MM.1S (cell line): ENCODE measurements at regions not wholly inside any gene's neighbourhood (a gene's known extent, or its start where the extent isn't known, plus 50 kb on each side); places are given as distances from the start of the nearest gene placed in this dataset.
"Not testable (repeated sequence)": the region's sequence is repeated elsewhere in the genome, so short reads cannot be mapped to it uniquely, and the experiment has no call there.

Experiments used
- DNase-seq: peaks from one replicate; pipeline ENCODE4 v3.0.0-alpha.2; 2015
- H2AFZ ChIP-seq: fragments of 300-600 bp; sonication (generic); 2 replicates; pipeline ENCODE4 v1.6.0; 2016; ENCODE audit warnings: antibody characterized with exemption, low read length
- H3F3A ChIP-seq: fragments of 300-600 bp; sonication (generic); 2 replicates; pipeline ENCODE4 v1.6.1; 2016; ENCODE audit warnings: mild to moderate bottlenecking, antibody characterized with exemption, low read length, moderate library complexity, mixed read lengths; ENCODE audit not compliant: insufficient read depth
- H3K27ac ChIP-seq: fragments of 300-600 bp; sonication (generic); 2 replicates; pipeline ENCODE4 v1.5.1; 2016; ENCODE audit warnings: mild to moderate bottlenecking, low read length
- H3K27me3 ChIP-seq: fragments of 300-600 bp; sonication (generic); replicated peaks from 2 replicates; pipeline ENCODE4 v1.6.0; 2016; ENCODE audit warnings: low read length; ENCODE audit not compliant: insufficient read depth
- H3K36me3 ChIP-seq: fragments of 300-600 bp; sonication (generic); replicated peaks from 2 replicates; pipeline ENCODE4 v1.6.1; 2016; ENCODE audit warnings: mild to moderate bottlenecking, low read length, mixed read lengths; ENCODE audit not compliant: insufficient read depth
- H3K4me1 ChIP-seq: fragments of 300-600 bp; sonication (generic); 2 replicates; pipeline ENCODE4 v1.6.1; 2016; ENCODE audit warnings: low read length, mixed read lengths
- H3K4me2 ChIP-seq: fragments of 300-600 bp; sonication (generic); 2 replicates; pipeline ENCODE4 v1.6.0; 2016; ENCODE audit warnings: low read depth, low read length
- H3K4me3 ChIP-seq: fragments of 300-600 bp; sonication (generic); 2 replicates; pipeline ENCODE4 v1.5.1; 2016; ENCODE audit warnings: low read length, mixed read lengths
- H3K79me2 ChIP-seq: fragments of 300-600 bp; sonication (generic); 2 replicates; pipeline ENCODE4 v1.6.1; 2016; ENCODE audit warnings: mixed run types, low read length, mixed read lengths
- H3K9ac ChIP-seq: fragments of 300-600 bp; sonication (generic); 2 replicates; pipeline ENCODE4 v1.6.1; 2016; ENCODE audit warnings: low read length, mixed read lengths
- H3K9me2 ChIP-seq: fragments of 300-600 bp; sonication (generic); replicated peaks from 2 replicates; pipeline ENCODE4 v1.6.1; 2016; ENCODE audit warnings: mild to moderate bottlenecking, low read length, mixed read lengths; ENCODE audit not compliant: insufficient read depth
- H3K9me3 ChIP-seq: fragments of 300-600 bp; sonication (generic); replicated peaks from 2 replicates; pipeline ENCODE4 v1.6.1; 2016; ENCODE audit warnings: mild to moderate bottlenecking, low read length, mixed read lengths; ENCODE audit not compliant: insufficient read depth
- H4K20me1 ChIP-seq: fragments of 300-600 bp; sonication (generic); 2 replicates; pipeline ENCODE4 v1.6.1; 2016; ENCODE audit warnings: mild to moderate bottlenecking, low read length, moderate library complexity, mixed read lengths; ENCODE audit not compliant: insufficient read depth

DNA sequence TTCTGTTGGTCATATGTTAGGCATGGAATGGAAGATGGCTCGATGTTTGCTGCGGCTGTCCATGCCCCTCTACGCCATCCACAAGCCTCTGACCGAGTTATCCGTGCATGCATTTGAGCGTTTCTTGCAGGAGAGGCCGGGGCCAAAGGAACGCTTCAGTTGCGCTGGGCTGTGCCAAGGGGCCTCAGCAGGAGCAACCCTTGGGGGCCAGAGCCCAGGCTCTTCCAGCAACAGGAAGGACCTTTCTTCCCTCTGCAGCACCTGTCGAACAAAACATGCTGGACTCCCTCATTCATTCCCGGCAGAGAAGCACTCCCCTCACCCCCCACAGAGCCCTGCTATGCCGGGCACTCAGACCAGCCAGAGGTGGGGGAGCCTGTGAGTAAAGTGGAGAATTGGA, 81.4 kb upstream of the CRYM start:
- not testable (repeated sequence) for H3K4me3 ChIP-seq, H3K9ac ChIP-seq, H3K4me1 ChIP-seq, H3F3A ChIP-seq, H3K9me3 ChIP-seq, H2AFZ ChIP-seq, H3K27ac ChIP-seq, H4K20me1 ChIP-seq, H3K36me3 ChIP-seq, H3K4me2 ChIP-seq, H3K27me3 ChIP-seq, DNase-seq, H3K79me2 ChIP-seq, H3K9me2 ChIP-seq

DNA sequence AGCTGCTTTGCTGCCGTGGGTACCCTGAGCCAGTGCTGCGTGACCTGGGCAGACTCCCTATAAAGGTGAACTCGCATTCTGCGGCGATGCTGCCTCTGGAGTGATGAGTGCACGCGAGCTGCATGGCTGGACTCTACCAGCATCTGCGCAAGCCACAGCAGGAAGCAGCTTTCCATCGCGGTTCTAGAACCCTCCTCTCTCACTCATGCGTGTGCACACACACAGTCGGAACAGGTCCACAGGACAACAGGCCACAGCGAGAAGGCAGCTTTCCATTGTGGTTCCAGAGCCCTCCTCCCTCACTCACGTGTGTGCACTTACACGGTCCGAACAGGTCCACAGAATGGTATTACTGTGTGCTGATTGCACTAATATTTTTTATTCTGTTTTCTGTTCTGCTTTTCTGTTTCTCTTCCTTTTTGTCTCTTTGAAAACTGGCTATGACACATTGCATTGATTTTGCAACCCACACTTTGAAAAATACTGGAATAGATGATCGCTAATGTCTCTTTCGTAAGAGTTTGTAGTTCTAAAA, 80.2 kb upstream of the CRYM start:
- H3K36me3 ChIP-seq, H3K4me2 ChIP-seq, H3K4me1 ChIP-seq, H3K9ac ChIP-seq, H2AFZ ChIP-seq, H3K9me3 ChIP-seq, H3K79me2 ChIP-seq, H4K20me1 ChIP-seq, H3K9me2 ChIP-seq, H3K27ac ChIP-seq, DNase-seq, H3F3A ChIP-seq, H3K4me3 ChIP-seq, H3K27me3 ChIP-seq: not testable (repeated sequence)

GRCh38 chr16:21356308-21356707, 78.2 kb upstream of the CRYM start:
- H3K4me2 ChIP-seq, H3K36me3 ChIP-seq, H4K20me1 ChIP-seq, H3K27me3 ChIP-seq, H2AFZ ChIP-seq, H3K79me2 ChIP-seq, H3K9ac ChIP-seq, H3K4me3 ChIP-seq, H3K27ac ChIP-seq, H3K9me3 ChIP-seq, DNase-seq, H3F3A ChIP-seq, H3K9me2 ChIP-seq, H3K4me1 ChIP-seq: not testable (repeated sequence)

DNA sequence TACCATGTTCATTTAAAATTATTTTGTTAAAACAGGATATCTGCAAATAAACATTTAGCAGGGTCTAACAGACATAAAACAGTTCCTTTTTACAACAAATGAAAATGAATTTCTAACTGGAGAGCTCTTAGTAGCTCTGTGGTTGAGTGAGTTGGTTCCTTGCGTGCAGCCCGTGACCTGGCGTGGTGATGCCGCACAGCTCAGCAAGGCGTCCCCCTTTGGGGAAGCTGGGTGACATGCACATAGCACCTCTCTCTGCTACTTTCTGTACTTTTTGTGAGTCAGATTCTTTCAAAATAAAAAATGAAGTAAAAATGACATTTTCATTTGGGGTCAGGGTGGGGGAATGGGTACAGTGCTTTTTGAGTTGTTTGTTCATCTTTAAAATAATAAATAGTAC, 73.3 kb upstream of the CRYM start:
- not testable (repeated sequence) for H4K20me1 ChIP-seq, H3F3A ChIP-seq, H3K36me3 ChIP-seq, H3K4me3 ChIP-seq, H2AFZ ChIP-seq, H3K79me2 ChIP-seq, H3K27ac ChIP-seq, H3K27me3 ChIP-seq, H3K4me2 ChIP-seq, H3K4me1 ChIP-seq, H3K9me3 ChIP-seq, H3K9ac ChIP-seq, DNase-seq, H3K9me2 ChIP-seq

DNA sequence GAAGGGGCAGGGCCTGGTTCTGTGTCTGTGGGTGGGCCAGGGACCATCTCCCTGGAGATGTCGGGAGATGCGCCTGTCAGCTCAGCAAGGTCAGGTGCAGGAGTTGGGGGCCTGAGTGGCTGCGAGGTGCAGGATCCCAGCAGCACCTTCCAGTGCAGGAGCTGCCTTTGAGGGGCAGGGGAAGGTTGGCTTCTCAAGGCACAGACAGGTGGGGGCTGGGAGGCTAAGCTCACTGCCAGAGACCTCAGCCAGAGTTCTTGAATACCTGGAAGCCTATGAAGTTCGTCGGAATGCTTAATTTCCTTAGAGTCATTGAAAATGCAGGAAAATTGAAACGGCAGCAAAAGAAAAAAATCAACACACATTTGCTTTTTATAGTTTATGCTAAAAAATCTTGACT, 72.8 kb upstream of the CRYM start:
- not testable (repeated sequence) for H4K20me1 ChIP-seq, H3K4me1 ChIP-seq, H3K4me3 ChIP-seq, H3K27ac ChIP-seq, H3K9ac ChIP-seq, H3K79me2 ChIP-seq, H3F3A ChIP-seq, DNase-seq, H3K9me3 ChIP-seq, H2AFZ ChIP-seq, H3K9me2 ChIP-seq, H3K27me3 ChIP-seq, H3K36me3 ChIP-seq, H3K4me2 ChIP-seq

DNA sequence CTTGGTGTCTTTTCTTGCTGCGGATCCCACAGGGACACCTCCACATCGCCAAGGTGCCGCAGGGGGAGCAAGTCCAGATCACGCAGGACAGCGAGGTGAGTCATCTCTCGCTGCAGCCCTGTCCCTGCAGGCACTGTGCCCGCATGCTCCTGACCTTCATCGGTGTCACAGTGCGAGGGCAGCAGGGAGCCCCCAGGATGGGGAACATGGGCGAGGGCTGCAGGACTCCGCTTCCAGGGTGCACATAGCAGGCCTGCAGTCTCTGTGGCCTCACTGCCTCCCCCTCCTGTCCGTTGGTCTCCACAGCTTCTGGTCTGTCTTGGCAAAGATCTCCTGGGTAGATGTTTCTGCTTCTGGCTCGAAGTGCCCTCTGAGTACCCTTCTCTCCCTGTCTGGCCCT, 71.2 kb upstream of the CRYM start:
- not testable (repeated sequence) for H3K4me2 ChIP-seq, H3K27me3 ChIP-seq, H3K9me2 ChIP-seq, H3K36me3 ChIP-seq, H2AFZ ChIP-seq, H3K79me2 ChIP-seq, H3K9ac ChIP-seq, H3K4me3 ChIP-seq, H4K20me1 ChIP-seq, DNase-seq, H3K9me3 ChIP-seq, H3K4me1 ChIP-seq, H3F3A ChIP-seq, H3K27ac ChIP-seq

GRCh38 chr16:21348815-21349214, 70.7 kb upstream of the CRYM start:
- not testable (repeated sequence) for H3K9ac ChIP-seq, H2AFZ ChIP-seq, DNase-seq, H3K27ac ChIP-seq, H4K20me1 ChIP-seq, H3K27me3 ChIP-seq, H3K4me1 ChIP-seq, H3K4me2 ChIP-seq, H3F3A ChIP-seq, H3K79me2 ChIP-seq, H3K9me3 ChIP-seq, H3K9me2 ChIP-seq, H3K36me3 ChIP-seq, H3K4me3 ChIP-seq

- DNase-seq, H3F3A ChIP-seq, H3K4me2 ChIP-seq, H3K9me3 ChIP-seq, H3K79me2 ChIP-seq, H3K9me2 ChIP-seq, H3K27ac ChIP-seq, H2AFZ ChIP-seq, H3K4me1 ChIP-seq, H3K36me3 ChIP-seq, H4K20me1 ChIP-seq, H3K9ac ChIP-seq, H3K4me3 ChIP-seq, H3K27me3 ChIP-seq: not testable (repeated sequence)
These were observed 69.4 kb upstream of the CRYM start for GRCh38 chr16:21347538-21347937.
